ENCODE measurements at regions not wholly inside any gene's neighbourhood (a gene's known extent, or its start where the extent isn't known, plus 50 kb on each side); places are given as distances from the start of the nearest gene placed in this dataset.

DNA sequence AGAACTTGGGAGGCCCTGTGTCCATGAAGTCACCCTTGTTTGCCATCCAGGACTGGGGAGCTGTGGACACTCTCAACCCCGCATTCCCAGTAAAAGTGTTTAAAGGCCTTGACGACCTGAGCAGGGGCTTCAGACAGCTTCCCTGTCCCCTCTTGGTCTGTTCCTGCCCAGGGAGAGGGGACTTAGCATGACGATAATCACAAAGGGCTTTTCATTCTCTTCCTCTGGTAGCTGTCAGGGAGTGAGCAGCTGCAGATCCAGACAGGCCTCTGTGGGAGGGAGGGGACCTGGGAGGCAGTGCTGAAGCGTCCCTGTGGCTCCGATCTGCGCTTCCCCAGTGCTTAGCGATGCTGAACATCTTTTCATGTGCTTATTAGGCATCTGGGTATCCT is 77.8 kb upstream of the HS6ST1 start:
- DNase-seq: peak in 3 of 10 donors; percentile 4 to 62 (median 57)
- intact Hi-C loops (cut with DNase I): no loop called here

DNA sequence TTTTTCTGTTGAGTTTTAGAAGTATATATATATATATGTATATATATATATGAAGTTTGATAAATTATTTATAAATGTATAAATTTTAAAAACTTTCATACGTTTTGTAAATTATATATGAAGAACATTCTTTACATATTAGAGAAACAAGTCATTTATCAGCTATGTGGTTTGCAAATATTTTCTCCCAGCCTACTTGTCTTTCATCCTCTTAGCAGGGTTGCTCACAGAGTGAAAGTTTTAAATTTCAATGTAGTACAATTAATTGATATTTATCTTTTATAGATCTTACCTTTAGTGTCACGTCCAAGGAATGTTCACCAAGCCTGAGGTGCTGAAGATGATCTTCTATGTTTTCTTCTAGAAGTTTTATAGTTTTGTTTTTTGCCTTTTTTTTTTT is 78.3 kb upstream of the HS6ST1 start:
- intact Hi-C loops (cut with DNase I): no loop called here
- no peak for DNase-seq

DNA sequence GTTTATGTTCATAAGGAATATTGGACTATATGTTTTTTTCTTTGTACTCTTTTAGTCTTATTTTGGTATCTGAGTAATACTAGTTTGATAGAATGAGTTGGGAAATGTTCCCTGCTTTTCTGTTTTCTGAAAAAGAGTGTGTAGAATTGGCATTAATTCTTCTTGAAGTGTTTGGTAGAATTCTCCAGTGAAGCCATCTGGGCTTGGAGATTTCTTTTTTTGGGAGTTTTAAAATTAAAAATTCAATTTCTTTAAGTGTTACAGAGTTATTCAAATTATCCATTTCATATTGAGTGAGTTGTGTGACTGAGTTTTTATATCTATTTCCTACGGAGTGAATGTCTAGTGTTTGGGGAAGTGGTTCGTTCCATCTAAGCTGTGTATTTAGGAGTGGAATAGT is 80.6 kb upstream of the HS6ST1 start:
- intact Hi-C loops (cut with DNase I): no loop called here
- DNase-seq: no peak

DNA sequence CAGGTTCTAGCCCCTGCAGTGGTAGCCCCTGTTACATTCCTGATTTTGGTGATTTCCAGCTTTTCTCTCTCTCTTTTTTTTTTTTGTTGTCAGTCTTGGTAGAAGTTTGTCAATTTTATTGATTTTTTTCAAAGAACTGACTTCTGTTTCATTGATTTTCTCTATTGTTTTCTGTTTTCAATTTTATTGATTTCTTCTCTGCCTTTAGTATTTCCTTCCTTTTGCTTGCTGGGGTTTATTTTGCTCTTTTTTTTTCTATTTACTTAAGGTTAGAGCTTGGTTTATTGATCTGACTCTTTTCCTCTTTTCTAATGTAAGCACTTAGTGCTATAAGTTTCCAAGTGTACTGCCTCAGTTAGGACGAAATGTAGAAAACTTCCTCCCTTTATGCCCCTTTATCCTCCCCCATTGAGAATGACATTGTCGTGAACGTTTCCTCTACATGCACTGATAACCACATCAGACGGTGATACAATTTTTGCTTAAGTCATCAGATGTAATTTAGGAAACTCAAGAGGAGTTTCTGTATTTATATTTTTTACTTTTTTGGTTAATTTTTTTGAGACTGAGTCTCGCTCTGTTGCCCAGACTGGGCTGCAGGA is 81.1 kb upstream of the HS6ST1 start:
- DNase-seq: no peak
- intact Hi-C loops (cut with DNase I): no loop called here

DNA sequence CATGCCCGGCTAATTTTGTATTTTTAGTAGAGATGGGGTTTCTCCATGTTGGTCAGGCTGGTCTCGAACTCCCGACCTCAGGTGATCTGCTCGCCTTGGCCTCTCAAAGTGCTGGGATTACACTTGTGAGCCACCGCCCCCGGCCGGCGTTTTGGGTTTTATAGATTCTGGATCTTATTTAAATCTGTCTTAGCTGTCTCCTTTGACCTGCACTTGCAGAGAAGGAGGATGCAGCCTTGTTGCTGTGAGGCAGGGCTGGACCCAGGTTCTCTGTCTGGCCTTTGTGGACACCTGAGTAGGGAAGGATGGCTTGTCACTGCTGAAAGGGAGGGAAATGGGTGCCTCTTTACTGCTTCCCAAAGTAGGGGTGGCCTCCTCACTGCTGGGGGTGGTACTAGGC is 83.0 kb upstream of the HS6ST1 start:
- intact Hi-C loops (cut with DNase I): no loop called here
- peak in 3 of 10 donors; percentile 11 to 49 (median 28) for DNase-seq

DNA sequence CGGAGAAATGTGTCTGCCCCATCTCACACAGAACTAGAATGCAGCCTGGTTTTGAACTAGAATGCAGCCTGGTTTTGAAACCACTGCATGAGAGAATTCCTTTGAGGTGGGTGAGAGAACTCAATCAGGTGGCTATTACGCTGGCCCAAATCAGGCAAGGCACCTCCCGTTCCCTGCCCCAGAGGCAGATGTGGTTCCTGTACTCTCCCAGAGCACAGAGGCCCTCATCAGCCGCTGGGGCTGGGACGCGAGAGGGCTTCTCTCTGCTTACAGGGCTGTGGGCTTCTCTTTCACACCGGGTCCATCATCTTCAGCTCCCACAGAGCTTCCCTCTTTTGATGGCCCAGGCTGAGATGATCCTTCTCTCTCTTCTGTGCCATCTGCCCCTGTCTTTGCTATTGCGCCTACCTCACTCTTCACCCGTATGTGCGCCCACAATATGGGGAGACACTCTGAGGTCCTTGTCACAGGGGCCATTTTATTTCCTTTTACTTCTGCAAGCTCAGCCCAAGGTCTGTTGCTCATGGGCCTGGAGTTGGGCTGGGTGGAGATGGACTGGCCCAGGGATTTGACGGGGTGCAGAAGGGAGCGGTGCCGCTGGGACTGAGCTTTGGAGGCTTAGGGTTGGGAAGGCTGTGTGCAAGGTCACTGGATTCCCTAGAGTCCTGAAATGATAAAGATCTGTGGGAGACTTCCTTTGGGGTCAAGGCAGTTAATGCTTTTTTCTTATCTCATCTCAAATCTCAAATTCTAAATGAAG is 84.4 kb upstream of the HS6ST1 start:
- intact Hi-C loops (cut with DNase I): no loop called here

DNA sequence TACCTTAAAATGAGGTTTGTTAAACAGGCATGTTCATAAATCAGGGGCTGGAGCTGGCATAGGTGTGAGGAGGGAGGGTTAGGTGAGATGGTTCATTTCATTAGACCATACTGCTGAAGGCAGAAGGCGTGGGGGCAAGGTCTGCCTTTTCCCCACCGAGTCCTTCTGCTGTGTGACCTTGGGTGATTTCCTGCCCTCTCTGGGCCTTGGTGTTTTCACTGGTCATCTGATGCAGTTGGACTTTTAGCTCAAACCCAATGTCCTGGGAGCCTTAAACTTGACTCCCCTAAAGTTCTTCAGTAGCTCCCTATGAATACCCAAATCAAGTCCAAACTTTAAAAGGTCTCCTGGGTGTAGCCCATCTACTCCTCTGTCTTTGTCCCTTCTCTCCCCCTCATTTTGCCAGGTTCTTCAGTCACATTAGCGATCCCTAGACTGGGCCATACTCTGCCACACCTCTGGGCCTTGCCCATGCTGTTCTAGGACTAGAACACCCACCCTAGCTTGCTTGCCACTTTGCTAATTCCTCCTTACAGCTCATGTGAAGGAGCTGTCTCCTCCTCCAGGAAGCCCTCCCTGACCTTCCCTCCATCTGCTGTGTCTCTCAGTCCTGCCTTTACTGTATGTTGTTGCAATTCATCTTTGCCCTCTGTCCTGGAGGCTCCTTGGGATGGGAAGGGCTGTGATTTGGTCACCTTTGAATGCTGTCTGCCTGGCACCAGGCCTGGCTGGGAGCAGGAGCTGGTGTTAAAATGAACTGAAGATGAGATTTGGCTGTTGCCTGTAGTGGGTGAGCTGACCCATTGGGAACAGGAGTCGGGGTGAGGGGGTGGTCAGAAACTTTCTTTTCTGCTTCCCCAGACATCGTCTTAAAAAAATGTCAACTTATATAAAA is 85.4 kb upstream of the HS6ST1 start:
- intact Hi-C loops (cut with DNase I): no loop called here

More for the DNA sequence above, 84.4 kb upstream of the HS6ST1 start:
- DNase-seq: peak in 3 of 10 donors; percentile 35 to 49 (median 48)

DNA sequence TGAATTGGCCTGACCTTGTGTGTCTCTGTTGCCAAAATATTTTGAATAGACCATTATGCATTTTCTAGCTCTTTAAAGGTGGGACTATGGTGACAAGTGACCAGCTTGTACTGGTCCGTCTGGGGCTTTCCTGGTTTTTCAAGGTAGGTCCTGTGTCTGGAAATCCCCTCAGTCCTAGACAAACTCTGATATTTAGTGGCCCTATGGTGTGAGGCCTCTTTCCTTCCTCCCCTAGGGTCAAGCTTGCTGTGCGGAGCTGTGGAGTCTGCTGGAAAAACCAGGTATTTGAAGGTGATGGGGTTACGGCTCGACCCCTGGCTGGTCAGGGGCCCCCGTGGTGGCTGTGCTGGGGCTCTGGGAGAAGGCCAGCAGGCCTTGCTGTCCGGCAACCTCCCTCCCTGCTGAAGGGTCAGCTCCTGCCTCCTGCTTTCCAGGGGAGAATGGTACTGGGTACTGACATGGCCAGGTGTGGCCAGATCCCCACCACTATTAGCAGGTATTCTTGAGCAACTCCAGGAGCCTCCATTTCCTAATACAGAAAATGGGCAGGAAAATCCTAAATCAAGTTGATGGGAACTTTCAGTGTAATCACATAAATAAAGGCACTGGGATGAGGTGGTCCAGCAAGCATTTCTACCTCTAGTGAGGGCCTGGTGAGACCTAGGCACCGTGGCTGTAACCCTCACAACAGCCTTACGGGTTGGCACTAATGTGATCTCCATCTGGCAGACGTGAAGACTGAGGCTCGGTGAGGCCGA is 86.2 kb upstream of the HS6ST1 start:
- intact Hi-C loops (cut with DNase I): no loop called here
- DNase-seq: peak in 3 of 10 donors; percentile 8 to 40 (median 30)

More for the DNA sequence above, 85.4 kb upstream of the HS6ST1 start:
- DNase-seq: peak in 2 of 10 donors; percentile 4 to 29

DNA sequence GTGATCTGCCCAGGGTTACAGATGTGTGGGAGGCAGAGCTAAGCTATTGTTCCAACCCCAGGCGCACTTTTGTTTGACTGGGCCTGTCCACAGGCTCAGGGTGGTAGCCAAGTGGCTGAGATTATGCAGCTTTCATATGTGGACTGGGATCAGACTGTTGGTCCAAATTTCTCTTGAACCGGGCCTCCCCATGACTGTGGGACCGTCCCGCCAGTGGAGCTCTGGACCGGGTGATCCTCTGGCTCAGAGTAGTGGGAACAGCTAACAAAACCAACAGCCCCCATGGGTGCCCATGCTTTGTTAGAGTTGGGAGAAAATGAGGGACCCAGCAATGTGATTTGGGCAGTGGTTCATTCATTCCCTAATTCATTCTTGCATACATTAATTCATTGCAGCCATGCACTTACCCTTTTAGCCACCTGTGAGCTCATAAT is 86.8 kb upstream of the HS6ST1 start:
- intact Hi-C loops (cut with DNase I): no loop called here
- peak in 2 of 10 donors; percentile 13 to 44 for DNase-seq

DNA sequence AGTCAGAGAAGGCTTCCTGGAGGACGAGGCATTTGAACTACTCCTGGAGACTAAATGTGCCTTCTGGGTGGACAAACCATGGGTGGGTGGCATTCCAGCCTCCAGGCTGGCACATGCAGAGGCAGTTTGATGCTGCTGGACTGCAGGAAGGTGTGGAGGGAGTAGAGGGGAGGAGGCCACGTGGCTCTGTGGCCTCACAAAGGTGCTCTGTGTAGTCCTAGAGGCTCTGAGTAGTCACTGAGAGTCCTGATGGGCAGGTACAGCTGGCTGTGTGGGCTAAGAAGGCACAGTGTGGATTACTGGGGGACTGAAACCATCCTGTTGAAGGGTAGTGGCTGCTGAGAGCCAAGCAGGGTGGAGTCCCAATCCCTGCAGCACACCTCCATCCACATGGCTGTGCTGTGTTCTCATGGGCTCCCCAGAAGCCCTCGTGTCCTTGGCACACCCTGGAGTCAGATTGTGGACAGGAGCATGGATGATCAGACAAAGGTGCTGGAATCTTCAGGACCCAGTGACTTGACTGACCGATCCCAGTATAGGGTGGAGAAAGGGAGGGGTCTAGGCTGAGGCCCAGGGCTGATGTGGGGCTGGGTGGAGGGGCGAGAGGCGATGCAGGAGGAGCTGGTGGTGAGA is 87.4 kb upstream of the HS6ST1 start:
- peak in 2 of 10 donors; percentile 40 to 45 for DNase-seq
- intact Hi-C loops (cut with DNase I): no loop called here

DNA sequence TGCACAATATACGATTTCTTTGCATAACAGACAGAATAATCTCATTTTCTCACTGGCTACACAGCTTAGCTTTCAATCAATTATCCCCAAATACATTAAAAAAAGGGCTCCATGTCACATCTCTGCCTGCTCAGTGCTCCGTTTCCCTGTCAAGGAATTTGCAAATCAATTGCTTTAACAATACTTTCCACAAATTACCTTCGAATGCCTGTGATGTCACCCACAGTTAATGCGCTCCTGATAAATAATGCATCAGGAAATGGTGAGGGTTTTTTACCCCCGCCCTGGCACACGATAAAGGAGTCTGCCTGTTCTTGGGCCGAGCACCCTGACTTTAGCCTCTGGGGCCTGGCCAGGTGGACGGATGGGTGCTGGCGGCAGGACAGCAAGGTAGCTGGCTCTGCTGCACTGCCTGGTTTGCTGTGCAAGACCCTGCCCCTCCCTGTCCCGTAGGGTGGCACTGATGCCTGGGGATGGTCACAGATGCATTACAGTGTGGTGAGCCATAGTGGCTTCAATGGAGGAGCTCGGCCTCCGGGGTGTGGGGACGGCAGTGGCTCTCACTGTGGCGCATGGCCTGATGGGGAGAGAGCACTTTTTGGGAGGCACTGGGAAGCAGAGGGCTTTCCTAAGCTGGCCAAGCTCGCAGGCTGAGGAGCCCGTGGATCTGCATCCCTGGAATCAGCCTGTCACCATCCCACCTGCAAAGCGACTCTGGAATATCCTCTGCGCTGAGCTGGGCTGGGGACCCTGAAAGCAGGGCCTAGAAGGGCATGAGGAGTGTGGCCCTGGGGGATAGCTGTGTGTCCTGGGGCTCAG is 88.3 kb upstream of the HS6ST1 start:
- intact Hi-C loops (cut with DNase I): no loop called here
- DNase-seq: peak in 3 of 10 donors; percentile 29 to 67 (median 29)

DNA sequence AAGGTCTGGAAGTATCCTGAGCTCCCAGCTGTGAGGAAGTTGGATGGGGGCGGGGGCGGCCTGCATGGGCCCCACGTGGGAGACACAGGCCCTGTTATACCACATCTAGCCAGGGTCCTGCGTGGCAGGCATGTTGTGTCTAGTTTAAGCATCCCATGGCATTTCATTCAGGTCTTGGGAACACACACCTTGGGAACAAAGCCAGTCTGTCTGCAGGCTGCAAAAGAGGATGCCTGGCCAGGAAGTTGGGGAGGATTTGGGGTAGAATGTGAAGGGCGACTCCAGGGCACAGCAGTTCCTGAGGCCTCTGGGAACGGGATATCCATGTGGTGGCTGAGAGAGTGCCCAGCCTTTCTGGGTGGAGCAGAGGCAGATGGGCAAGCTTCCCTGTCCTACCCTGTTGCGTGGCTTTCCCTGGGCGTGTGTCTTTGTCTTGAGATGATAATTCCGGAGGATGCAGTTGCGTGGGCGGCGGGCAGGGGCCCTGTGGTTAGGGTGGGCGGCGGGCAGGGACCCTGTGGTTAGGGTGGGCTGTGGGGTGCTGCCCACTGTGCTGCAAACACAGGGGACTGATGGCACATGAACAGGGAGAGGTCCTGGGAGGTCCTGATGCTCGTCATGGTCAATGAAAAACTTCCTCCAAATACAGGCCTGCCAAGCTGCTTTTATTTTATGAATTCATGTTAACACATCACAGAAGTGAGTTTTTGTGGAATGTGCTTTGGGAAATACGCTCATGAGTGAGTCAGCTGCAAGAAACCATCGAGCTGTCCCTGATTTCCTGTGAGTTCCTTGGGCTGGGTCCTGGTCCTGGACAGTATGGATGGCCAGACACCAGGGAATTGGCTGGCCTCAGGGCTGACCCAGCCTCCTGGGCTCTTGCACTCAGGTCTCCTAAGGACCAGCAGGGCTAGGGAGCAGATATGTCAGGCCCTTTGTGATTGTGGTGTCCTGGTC is 90.0 kb upstream of the HS6ST1 start:
- DNase-seq: peak in 3 of 10 donors; percentile 39 to 74 (median 62)
- intact Hi-C loops (cut with DNase I): no loop called here

DNA sequence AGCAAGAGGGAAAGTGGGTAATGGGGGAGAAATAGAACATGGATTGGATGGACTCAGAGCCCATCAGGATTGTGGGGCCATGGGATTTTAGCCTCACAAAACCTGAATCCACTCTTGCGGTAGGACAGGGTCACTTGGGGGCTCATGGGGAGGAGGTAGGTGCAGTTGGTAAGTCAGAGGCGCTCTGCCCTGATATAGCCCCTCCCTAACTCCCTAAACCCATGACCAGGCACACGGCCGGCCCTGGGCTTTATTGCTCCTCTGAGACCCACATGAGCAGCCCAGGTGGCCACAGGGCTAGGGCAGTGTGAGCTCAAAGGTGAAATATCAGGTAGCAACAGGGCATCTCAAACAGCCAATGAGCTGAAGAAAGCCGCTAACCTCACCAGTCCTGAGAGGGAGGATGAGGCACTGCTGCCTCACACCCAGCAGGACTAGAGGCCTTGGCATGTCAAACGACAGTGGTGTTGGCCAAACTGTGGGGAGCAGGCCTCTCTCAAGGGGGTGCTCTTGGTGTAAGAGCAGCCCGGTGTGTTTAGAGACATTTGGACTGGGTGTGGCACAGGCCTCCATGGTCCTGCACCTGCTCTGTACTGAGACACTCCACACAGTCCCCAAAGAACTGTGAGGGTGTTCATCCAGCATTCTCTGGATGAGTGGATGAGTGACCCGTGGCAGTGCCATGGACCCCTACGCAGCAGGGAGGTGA is 90.8 kb upstream of the HS6ST1 start:
- intact Hi-C loops (cut with DNase I): no loop called here

DNA sequence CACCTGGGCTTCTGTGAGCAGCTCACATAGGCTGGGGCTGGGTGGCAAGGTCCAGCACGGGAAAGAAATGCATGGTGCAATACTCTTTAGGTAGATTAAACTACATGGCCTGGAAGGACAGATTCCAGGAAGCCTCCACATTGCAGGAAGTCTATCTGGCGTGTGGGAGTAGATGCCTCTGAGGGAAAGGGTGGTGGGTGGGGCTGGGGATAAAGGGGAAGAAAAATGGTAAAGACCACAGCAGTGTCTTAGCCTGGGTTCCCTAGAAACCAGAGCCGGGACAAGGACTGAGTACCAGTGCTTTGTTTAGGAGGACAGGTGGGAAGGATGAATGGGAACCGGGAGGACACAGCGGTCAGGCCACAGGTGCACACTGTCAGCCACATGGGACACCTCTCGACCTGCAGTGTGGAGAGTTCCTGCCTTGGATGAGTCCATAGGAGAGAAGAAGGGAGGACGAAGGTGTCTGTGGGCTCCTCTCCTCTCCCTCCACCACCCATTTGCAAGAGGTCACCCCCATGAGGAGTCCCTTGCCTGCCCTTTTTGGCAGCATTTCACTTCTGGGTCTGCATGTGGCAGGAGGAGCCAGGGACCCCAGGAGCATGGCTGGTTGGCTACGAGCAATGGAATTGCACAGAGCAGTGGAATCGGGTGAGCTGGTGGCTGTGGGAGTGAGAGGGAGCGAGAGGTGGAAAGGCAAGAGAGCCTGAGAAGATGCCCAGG is 91.5 kb upstream of the HS6ST1 start:
- peak in 1 of 10 donors; percentile 62 for DNase-seq

More for the DNA sequence above, 90.8 kb upstream of the HS6ST1 start:
- DNase-seq: peak in 1 of 10 donors; percentile 68

DNA sequence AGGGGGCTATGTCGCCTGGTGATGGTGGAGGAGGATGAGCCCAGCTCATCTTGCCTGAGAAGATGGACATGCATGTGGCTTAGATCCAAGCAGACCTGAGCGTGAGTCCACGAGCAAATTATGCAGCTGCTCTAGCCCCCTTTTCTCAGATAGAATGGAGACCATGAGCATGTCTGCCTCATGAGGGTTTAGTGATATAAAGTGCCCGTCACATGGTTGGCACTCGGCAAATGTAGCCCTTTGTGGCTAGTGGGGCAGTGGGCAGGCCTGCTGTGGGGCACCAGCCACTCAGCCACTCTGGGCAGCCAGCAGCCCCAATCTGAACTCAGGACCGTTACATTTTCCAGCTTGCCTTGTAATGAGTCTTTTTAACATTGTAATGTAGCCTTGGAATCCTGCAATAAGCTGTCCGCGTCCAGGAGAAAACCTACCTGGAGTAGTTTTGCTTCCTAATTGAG is 92.1 kb upstream of the HS6ST1 start:
- peak in 1 of 10 donors; percentile 32 for DNase-seq

More for the DNA sequence above, 91.5 kb upstream of the HS6ST1 start:
- intact Hi-C loops (cut with DNase I): no loop called here

DNA sequence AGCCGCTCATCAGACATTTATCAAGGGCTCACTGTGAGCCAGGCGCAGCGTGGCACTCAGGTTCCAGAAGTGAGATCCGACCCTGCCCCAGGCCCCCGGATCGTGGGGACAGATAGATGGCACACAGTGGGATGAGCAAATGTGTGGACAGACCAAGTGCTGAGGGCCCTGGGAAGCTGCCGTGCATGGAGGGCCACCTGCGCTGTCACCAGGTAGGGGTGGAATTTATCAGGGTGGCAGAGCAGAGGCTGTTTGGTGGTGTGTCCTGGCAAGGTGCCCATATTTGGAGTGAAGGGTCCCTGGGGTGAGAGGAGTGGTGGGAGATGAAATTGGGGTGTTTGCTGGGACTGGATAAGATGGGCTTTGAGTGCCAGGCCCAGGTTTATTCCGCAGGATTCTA is 92.8 kb upstream of the HS6ST1 start:
- DNase-seq: peak in 1 of 10 donors; percentile 72
- intact Hi-C loops (cut with DNase I): no loop called here

More for the DNA sequence above, 92.1 kb upstream of the HS6ST1 start:
- intact Hi-C loops (cut with DNase I): no loop called here

All from posterior cingulate gyrus (tissue), 11 donors.